HepG2 (cell line): ENCODE measurements at regions not wholly inside any gene's neighbourhood (a gene's known extent, or its start where the extent isn't known, plus 50 kb on each side); places are given as distances from the start of the nearest gene placed in this dataset.

ENCODE experiments used
- AKAP8 ChIP-seq: sonication (generic); formaldehyde crosslinking; IDR thresholded peaks from 2 replicates; pipeline ENCODE4 v1.5.1; 2020; ENCODE audit warnings: mild to moderate bottlenecking, missing genetic modification reagents
- CTCF ChIP-seq: sonication (generic); formaldehyde crosslinking; IDR thresholded peaks from 2 replicates; pipeline ENCODE4 v1.5.0; 2020; ENCODE audit warnings: mild to moderate bottlenecking, missing genetic modification reagents, moderate library complexity
- FIP1L1 ChIP-seq: fragments of 200-400 bp; formaldehyde crosslinking; IDR thresholded peaks from 2 replicates; pipeline ENCODE4 v1.6.1; 2018; ENCODE audit warnings: low read depth, mild to moderate bottlenecking, low read length, moderate library complexity, borderline replicate concordance; ENCODE audit not compliant: insufficient read depth
- KMT2B ChIP-seq: IDR thresholded peaks from 2 replicates; pipeline ENCODE4 v1.6.1; 2016; ENCODE audit warnings: missing genetic modification reagents, missing compliant biosample characterization
- MEF2D ChIP-seq: sonication (generic); formaldehyde crosslinking; IDR thresholded peaks from 2 replicates; pipeline ENCODE4 v1.5.1; 2020; ENCODE audit warnings: mild to moderate bottlenecking, missing genetic modification reagents
- MLXIP ChIP-seq: sonication (generic); formaldehyde crosslinking; IDR thresholded peaks from 2 replicates; pipeline ENCODE4 v1.9.0; 2021; ENCODE audit warnings: missing genetic modification reagents, borderline replicate concordance
- MTERF4 ChIP-seq: sonication (generic); formaldehyde crosslinking; IDR thresholded peaks from 2 replicates; pipeline ENCODE4 v1.8.0; 2023; ENCODE audit warnings: mild to moderate bottlenecking, missing genetic modification reagents
- PRDM15 ChIP-seq: sonication (generic); formaldehyde crosslinking; IDR thresholded peaks from 2 replicates; pipeline ENCODE4 v1.4.0; 2020; ENCODE audit warnings: missing genetic modification reagents
- RELA ChIP-seq: sonication (generic); formaldehyde crosslinking; IDR thresholded peaks from 2 replicates; pipeline ENCODE4 v1.4.0; 2020; ENCODE audit warnings: missing genetic modification reagents
- SALL1 ChIP-seq: sonication (generic); formaldehyde crosslinking; IDR thresholded peaks from 2 replicates; pipeline ENCODE4 v1.8.0; 2022; ENCODE audit warnings: mild to moderate bottlenecking, missing genetic modification reagents
- SNRNP70 ChIP-seq: fragments of 200-400 bp; formaldehyde crosslinking; IDR thresholded peaks from 2 replicates; pipeline ENCODE4 v1.6.1; 2017; ENCODE audit warnings: mild to moderate bottlenecking, low read depth, low read length, moderate library complexity
- SOX6 ChIP-seq, 2 experiments: fragments of 450-650 bp in 1 of 2; sonication (generic) in 1 of 2; formaldehyde crosslinking in 1 of 2; IDR thresholded peaks; 2 replicates each; pipeline versions ENCODE4 v1.4.0 to v1.6.1; 2017 to 2020; ENCODE audit warnings: antibody characterized with exemption in 1 of 2, mild to moderate bottlenecking in 1 of 2, missing genetic modification reagents in 1 of 2
- TCF7L2 ChIP-seq: IDR thresholded peaks from 2 replicates; pipeline ENCODE4 v1.6.1; 2011; ENCODE audit warnings: mild to moderate bottlenecking, low read depth, low read length, moderate library complexity
- YEATS4 ChIP-seq: sonication (generic); formaldehyde crosslinking; IDR thresholded peaks from 2 replicates; pipeline ENCODE4 v1.4.0; 2020; ENCODE audit warnings: missing genetic modification reagents, borderline replicate concordance
- ZFY ChIP-seq: sonication (generic); formaldehyde crosslinking; IDR thresholded peaks from 2 replicates; pipeline ENCODE4 v1.4.0; 2020; ENCODE audit warnings: missing genetic modification reagents
- ZNF501 ChIP-seq: sonication (generic); formaldehyde crosslinking; IDR thresholded peaks from 2 replicates; pipeline ENCODE4 v1.5.1; 2020; ENCODE audit warnings: mild to moderate bottlenecking, moderate library complexity, missing genetic modification reagents
- ZNF530 ChIP-seq: sonication (generic); formaldehyde crosslinking; IDR thresholded peaks from 2 replicates; pipeline ENCODE4 v1.5.0; 2020; ENCODE audit warnings: low read depth, mild to moderate bottlenecking, missing genetic modification reagents
- ZNF607 ChIP-seq: sonication (generic); formaldehyde crosslinking; IDR thresholded peaks from 2 replicates; pipeline ENCODE4 v1.5.1; 2020; ENCODE audit warnings: missing genetic modification reagents, mild to moderate bottlenecking, borderline replicate concordance
- ZNF746 ChIP-seq: sonication (generic); formaldehyde crosslinking; IDR thresholded peaks from 2 replicates; pipeline ENCODE4 v1.8.0; 2022; ENCODE audit warnings: mild to moderate bottlenecking, missing genetic modification reagents
- ZNF761 ChIP-seq: sonication (generic); formaldehyde crosslinking; conservative IDR thresholded peaks from 2 replicates; pipeline ENCODE4 v1.4.0; 2020; ENCODE audit warnings: mild to moderate bottlenecking, missing genetic modification reagents
- TF ChIP-seq, protein P1 (sequence below): sonication (generic); formaldehyde crosslinking; conservative IDR thresholded peaks from 2 replicates; pipeline ENCODE4 v1.4.0; 2020; ENCODE audit warnings: missing genetic modification reagents

- TF ChIP-seq YEATS4 (no peak), CTCF (no peak), SNRNP70 (no peak), TCF7L2 (no peak), RELA (CRISPR knock-in tag) (no peak), ZNF530 (no peak), ZNF607 (CRISPR knock-in tag) (no peak), PRDM15 (CRISPR knock-in tag) (no peak), FIP1L1 (no peak), SOX6 (IDR thresholded peaks at IDR 0.05) (no peak), SOX6 (CRISPR knock-in tag; IDR thresholded peaks at IDR 0.05) (peak; percentile 74), ZNF761 (CRISPR knock-in tag) (no peak), ZNF746 (CRISPR knock-in tag) (no peak), ZFY (CRISPR knock-in tag) (no peak), AKAP8 (CRISPR knock-in tag) (no peak), ZNF501 (CRISPR knock-in tag) (no peak), KMT2B (CRISPR knock-in tag) (no peak), MLXIP (CRISPR knock-in tag) (no peak), SALL1 (CRISPR knock-in tag) (peak; percentile 70), MTERF4 (no peak), MEF2D (CRISPR knock-in tag) (no peak)
- TF ChIP-seq, protein P1, sequence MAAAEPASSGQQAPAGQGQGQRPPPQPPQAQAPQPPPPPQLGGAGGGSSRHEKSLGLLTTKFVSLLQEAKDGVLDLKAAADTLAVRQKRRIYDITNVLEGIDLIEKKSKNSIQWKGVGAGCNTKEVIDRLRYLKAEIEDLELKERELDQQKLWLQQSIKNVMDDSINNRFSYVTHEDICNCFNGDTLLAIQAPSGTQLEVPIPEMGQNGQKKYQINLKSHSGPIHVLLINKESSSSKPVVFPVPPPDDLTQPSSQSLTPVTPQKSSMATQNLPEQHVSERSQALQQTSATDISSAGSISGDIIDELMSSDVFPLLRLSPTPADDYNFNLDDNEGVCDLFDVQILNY (CRISPR knock-in tag), result no peak
These were observed 130.9 kb upstream of the RPS6KA3 start (continued) for GRCh38 chrX:20397587-20397986.
